ENCODE measurements at regions not wholly inside any gene's neighbourhood (a gene's known extent, or its start where the extent isn't known, plus 50 kb on each side); places are given as distances from the start of the nearest gene placed in this dataset.

DNA sequence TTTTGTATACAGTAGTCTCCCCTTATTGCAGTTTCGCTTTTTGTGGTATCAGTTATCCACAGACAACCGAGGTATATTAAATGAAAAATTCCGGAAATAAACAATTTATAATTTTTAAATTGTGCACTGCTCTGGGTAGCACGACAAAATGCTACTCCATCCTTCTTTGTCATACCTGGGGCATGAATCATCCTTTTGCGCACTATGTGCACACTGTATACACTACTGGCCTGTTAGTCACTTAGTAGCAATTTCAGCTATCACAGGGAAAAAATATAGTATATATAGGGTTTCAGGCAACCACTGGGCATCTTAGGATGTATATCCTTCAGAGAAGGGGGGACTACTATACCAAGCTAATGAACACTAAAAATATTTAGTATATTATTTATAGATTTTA, 198.8 kb upstream of the FAT4 start:
- no peak for TF ChIP-seq POLR2A (IDR thresholded peaks at IDR 0.05)
- TF ChIP-seq, protein P1, sequence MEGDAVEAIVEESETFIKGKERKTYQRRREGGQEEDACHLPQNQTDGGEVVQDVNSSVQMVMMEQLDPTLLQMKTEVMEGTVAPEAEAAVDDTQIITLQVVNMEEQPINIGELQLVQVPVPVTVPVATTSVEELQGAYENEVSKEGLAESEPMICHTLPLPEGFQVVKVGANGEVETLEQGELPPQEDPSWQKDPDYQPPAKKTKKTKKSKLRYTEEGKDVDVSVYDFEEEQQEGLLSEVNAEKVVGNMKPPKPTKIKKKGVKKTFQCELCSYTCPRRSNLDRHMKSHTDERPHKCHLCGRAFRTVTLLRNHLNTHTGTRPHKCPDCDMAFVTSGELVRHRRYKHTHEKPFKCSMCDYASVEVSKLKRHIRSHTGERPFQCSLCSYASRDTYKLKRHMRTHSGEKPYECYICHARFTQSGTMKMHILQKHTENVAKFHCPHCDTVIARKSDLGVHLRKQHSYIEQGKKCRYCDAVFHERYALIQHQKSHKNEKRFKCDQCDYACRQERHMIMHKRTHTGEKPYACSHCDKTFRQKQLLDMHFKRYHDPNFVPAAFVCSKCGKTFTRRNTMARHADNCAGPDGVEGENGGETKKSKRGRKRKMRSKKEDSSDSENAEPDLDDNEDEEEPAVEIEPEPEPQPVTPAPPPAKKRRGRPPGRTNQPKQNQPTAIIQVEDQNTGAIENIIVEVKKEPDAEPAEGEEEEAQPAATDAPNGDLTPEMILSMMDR (IDR thresholded peaks at IDR 0.05) = no peak
